Breast epithelium (tissue), 3 donors: ENCODE measurements at regions not wholly inside any gene's neighbourhood (a gene's known extent, or its start where the extent isn't known, plus 50 kb on each side); places are given as distances from the start of the nearest gene placed in this dataset.

ENCODE experiments used
- POLR2A ChIP-seq: fragments of 450-650 bp; IDR thresholded peaks from one replicate; pipeline ENCODE4 v1.6.1; 2016; ENCODE audit warnings: antibody characterized with exemption, mild to moderate bottlenecking, moderate library complexity
- POLR2AphosphoS5 ChIP-seq, 3 donors: sonication (generic); formaldehyde crosslinking; IDR thresholded peaks; one replicate each; pipeline ENCODE4 v1.6.1; 2017; ENCODE audit warnings: antibody characterized with exemption in 3 of 3
- TF ChIP-seq, protein P1 (sequence below), 3 donors: fragments of 450-650 bp; IDR thresholded peaks; one replicate each; pipeline ENCODE4 v1.5.1; 2016 to 2017; ENCODE audit warnings: antibody characterized with exemption in 3 of 3, mild to moderate bottlenecking in 3 of 3, moderate library complexity in 3 of 3

DNA sequence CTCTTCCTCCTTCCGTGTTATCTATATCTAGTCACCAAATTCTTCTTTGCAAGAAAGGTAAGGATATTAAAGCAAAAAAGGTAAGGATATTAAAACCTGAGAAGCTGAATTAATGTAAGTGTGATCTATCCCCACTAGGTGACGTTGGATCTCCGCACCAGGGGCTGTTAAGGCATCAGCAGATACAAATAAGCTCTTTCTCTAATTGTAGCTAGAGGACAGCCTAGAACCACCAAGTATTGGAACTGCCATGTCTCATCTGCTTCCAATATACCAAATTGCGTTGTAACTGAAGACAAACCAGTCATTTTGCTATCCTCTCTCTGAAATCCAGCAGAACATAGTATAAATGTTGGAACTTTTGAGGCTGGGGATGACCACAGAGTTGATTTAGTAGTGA, 471.2 kb upstream of the TGFBR2 start:
- TF ChIP-seq POLR2AphosphoS5 (IDR thresholded peaks at IDR 0.05) (no peak), POLR2A (no peak)
- TF ChIP-seq, protein P1, sequence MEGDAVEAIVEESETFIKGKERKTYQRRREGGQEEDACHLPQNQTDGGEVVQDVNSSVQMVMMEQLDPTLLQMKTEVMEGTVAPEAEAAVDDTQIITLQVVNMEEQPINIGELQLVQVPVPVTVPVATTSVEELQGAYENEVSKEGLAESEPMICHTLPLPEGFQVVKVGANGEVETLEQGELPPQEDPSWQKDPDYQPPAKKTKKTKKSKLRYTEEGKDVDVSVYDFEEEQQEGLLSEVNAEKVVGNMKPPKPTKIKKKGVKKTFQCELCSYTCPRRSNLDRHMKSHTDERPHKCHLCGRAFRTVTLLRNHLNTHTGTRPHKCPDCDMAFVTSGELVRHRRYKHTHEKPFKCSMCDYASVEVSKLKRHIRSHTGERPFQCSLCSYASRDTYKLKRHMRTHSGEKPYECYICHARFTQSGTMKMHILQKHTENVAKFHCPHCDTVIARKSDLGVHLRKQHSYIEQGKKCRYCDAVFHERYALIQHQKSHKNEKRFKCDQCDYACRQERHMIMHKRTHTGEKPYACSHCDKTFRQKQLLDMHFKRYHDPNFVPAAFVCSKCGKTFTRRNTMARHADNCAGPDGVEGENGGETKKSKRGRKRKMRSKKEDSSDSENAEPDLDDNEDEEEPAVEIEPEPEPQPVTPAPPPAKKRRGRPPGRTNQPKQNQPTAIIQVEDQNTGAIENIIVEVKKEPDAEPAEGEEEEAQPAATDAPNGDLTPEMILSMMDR (IDR thresholded peaks at IDR 0.05), result no peak
